ENCODE measurements at regions not wholly inside any gene's neighbourhood (a gene's known extent, or its start where the extent isn't known, plus 50 kb on each side); places are given as distances from the start of the nearest gene placed in this dataset.
"Not testable (repeated sequence)": the region's sequence is repeated elsewhere in the genome, so short reads cannot be mapped to it uniquely, and the experiment has no call there.

- no peak for DNase-seq (ENCODE audit: low spot score)
- intact Hi-C loops (cut with DNase I): no loop called here
These were observed 297.1 kb upstream of the FSIP2 start for GRCh38 chr2:185441486-185442005.

- no peak for DNase-seq (ENCODE audit: low spot score)
- intact Hi-C loops (cut with DNase I): no loop called here
These were observed 282.1 kb upstream of the FSIP2 start for GRCh38 chr2:185456517-185456916.

GRCh38 chr2:185463481-185463880, 275.1 kb upstream of the FSIP2 start:
- intact Hi-C loops (cut with DNase I): no loop called here
- no peak for DNase-seq (ENCODE audit: low spot score)

GRCh38 chr2:185466915-185467314, 271.7 kb upstream of the FSIP2 start:
- no peak for DNase-seq (ENCODE audit: low spot score)
- intact Hi-C loops (cut with DNase I): no loop called here

- intact Hi-C loops (cut with DNase I): no loop called here
- no peak for DNase-seq (ENCODE audit: low spot score)
These were observed 267.2 kb upstream of the FSIP2 start for GRCh38 chr2:185471441-185471840.

- no peak for DNase-seq (ENCODE audit: low spot score)
- intact Hi-C loops (cut with DNase I): no loop called here
These were observed 266.0 kb upstream of the FSIP2 start for GRCh38 chr2:185472574-185472973.

- intact Hi-C loops (cut with DNase I): no loop called here
- peak; percentile 70 for DNase-seq (ENCODE audit: low spot score)
These were observed 264.8 kb upstream of the FSIP2 start for GRCh38 chr2:185473838-185474237.

- intact Hi-C loops (cut with DNase I): no loop called here
These were observed 262.7 kb upstream of the FSIP2 start for GRCh38 chr2:185475914-185476313.

GRCh38 chr2:185477452-185477851, 261.2 kb upstream of the FSIP2 start:
- intact Hi-C loops (cut with DNase I): no loop called here
- no peak for DNase-seq (ENCODE audit: low spot score)

More at GRCh38 chr2:185475914-185476313, 262.7 kb upstream of the FSIP2 start:
- DNase-seq (ENCODE audit: low spot score): no peak

GRCh38 chr2:185484602-185485001, 254.0 kb upstream of the FSIP2 start:
- intact Hi-C loops (cut with DNase I): no loop called here
- DNase-seq (ENCODE audit: low spot score): no peak

GRCh38 chr2:185502351-185502750, 236.3 kb upstream of the FSIP2 start:
- DNase-seq (ENCODE audit: low spot score): no peak
- intact Hi-C loops (cut with DNase I): no loop called here

GRCh38 chr2:185507719-185508118, 230.9 kb upstream of the FSIP2 start:
- DNase-seq (ENCODE audit: low spot score): no peak
- intact Hi-C loops (cut with DNase I): no loop called here

GRCh38 chr2:185510060-185510459, 228.5 kb upstream of the FSIP2 start:
- intact Hi-C loops (cut with DNase I): no loop called here
- DNase-seq (ENCODE audit: low spot score): no peak

- intact Hi-C loops (cut with DNase I): no loop called here
- DNase-seq (ENCODE audit: low spot score): no peak
These were observed 226.7 kb upstream of the FSIP2 start for GRCh38 chr2:185511925-185512324.

- no peak for DNase-seq (ENCODE audit: low spot score)
- intact Hi-C loops (cut with DNase I): no loop called here
These were observed 216.1 kb upstream of the FSIP2 start for GRCh38 chr2:185522472-185522871.

- not testable (repeated sequence) for DNase-seq (ENCODE audit: low spot score)
These were observed 214.4 kb upstream of the FSIP2 start for GRCh38 chr2:185524242-185524641.

GRCh38 chr2:185526161-185526560, 212.4 kb upstream of the FSIP2 start:
- intact Hi-C loops (cut with DNase I): no loop called here
- DNase-seq (ENCODE audit: low spot score): no peak

More at GRCh38 chr2:185524242-185524641, 214.4 kb upstream of the FSIP2 start:
- intact Hi-C loops (cut with DNase I): not testable (repeated sequence)

GRCh38 chr2:185531721-185532120, 206.9 kb upstream of the FSIP2 start:
- no peak for DNase-seq (ENCODE audit: low spot score)
- intact Hi-C loops (cut with DNase I): no loop called here

GRCh38 chr2:185537689-185538088, 200.9 kb upstream of the FSIP2 start:
- intact Hi-C loops (cut with DNase I): no loop called here
- no peak for DNase-seq (ENCODE audit: low spot score)

GRCh38 chr2:185567196-185567595, 171.4 kb upstream of the FSIP2 start:
- no peak for DNase-seq (ENCODE audit: low spot score)
- intact Hi-C loops (cut with DNase I): no loop called here

GRCh38 chr2:185567940-185568339, 170.7 kb upstream of the FSIP2 start:
- intact Hi-C loops (cut with DNase I): no loop called here

GRCh38 chr2:185578322-185578721, 160.3 kb upstream of the FSIP2 start:
- DNase-seq (ENCODE audit: low spot score): no peak
- intact Hi-C loops (cut with DNase I): no loop called here

More at GRCh38 chr2:185567940-185568339, 170.7 kb upstream of the FSIP2 start:
- no peak for DNase-seq (ENCODE audit: low spot score)
